ENCODE measurements at regions not wholly inside any gene's neighbourhood (a gene's known extent, or its start where the extent isn't known, plus 50 kb on each side); places are given as distances from the start of the nearest gene placed in this dataset.

DNA sequence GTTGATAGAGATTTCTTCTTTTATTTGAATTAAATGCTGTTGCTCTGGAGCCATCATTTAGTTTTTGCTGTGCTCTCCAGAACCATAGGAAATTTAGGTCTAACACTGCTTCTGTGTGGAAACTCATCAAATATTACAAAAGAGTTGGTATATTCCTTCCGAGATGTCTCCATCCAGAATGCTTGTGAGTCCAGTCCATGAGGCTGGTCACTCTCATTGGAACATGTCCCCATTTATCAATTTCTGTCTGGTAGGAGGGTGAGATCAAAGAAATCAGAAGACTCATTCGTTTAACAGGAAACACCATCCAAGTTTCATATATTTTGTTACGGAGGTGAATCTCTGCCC lies 52.4 kb upstream of the LMO2 start:
- DNase-seq (ENCODE audit: low read depth): no peak
- TF ChIP-seq, protein P1, sequence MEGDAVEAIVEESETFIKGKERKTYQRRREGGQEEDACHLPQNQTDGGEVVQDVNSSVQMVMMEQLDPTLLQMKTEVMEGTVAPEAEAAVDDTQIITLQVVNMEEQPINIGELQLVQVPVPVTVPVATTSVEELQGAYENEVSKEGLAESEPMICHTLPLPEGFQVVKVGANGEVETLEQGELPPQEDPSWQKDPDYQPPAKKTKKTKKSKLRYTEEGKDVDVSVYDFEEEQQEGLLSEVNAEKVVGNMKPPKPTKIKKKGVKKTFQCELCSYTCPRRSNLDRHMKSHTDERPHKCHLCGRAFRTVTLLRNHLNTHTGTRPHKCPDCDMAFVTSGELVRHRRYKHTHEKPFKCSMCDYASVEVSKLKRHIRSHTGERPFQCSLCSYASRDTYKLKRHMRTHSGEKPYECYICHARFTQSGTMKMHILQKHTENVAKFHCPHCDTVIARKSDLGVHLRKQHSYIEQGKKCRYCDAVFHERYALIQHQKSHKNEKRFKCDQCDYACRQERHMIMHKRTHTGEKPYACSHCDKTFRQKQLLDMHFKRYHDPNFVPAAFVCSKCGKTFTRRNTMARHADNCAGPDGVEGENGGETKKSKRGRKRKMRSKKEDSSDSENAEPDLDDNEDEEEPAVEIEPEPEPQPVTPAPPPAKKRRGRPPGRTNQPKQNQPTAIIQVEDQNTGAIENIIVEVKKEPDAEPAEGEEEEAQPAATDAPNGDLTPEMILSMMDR (IDR thresholded peaks at IDR 0.05; ENCODE audit: insufficient read depth, low read depth, low read length, missing control alignments): no peak
- H3K4me3 ChIP-seq (ENCODE audit: low read depth, low read length): no peak overlapping the region

DNA sequence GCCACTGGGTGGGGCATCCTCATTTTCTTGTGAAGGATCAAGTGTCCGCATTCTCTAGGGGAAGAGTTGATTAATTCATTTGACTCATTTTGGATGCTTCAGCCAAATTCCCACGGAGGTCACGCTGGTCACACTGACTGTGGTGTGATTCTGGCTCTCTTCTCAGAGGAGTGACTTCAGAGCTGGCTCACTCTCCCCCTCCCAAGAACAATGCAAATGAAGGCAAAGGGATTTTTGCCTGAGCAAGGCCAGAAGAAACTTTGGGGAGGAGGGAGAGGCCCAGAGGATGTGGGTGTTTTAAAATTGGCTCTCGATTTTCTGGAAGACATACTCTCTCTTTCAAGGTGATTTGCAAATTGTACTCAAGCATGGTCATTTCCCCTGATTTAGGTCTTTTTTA lies 51.1 kb upstream of the LMO2 start:
- H3K4me3 ChIP-seq (ENCODE audit: low read depth, low read length): no peak overlapping the region
- TF ChIP-seq, protein P1 (IDR thresholded peaks at IDR 0.05; ENCODE audit: insufficient read depth, low read depth, low read length, missing control alignments): no peak
- DNase-seq (ENCODE audit: low read depth): peak; percentile 58

DNA sequence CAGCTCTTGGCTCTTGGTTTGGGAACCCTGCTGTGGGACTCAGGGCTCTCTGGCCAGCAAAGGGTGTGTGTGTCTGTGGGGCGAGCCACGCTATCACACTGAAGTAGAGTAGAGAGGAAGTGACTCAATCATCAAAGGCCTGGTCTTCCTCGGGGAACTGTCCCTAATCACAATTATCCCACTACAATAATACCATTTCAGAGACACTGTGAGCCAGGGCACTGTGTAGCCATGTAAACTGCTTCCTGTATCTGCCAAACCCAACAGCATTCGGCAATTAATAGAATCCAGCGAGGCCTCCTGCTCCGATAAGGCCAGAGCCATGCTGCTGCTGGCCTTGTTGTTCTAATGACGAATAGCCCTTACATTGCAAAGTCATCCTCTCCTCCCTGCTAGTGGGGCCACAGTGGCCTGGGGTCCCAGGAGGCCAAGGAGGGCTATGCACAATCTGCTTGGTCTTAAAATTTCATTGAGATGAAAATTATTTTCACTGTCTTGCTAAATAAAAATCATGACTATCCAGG lies 49.8 kb upstream of the LMO2 start:
- peak; percentile 32 for DNase-seq (ENCODE audit: low read depth)
- no peak overlapping the region for H3K4me3 ChIP-seq (ENCODE audit: low read depth, low read length)
- TF ChIP-seq, protein P1 (IDR thresholded peaks at IDR 0.05; ENCODE audit: insufficient read depth, low read depth, low read length, missing control alignments): no peak
